Kidney epithelial cell (primary cell): ENCODE measurements at regions not wholly inside any gene's neighbourhood (a gene's known extent, or its start where the extent isn't known, plus 50 kb on each side); places are given as distances from the start of the nearest gene placed in this dataset.

Experiments
- DNase-seq: peaks from one replicate; pipeline ENCODE4 v3.0.0-alpha.2; 2010; ENCODE audit warnings: low read depth
- H3K27me3 ChIP-seq: 2 replicates; pipeline ENCODE4 v1.6.0; 2011; ENCODE audit warnings: low read length; ENCODE audit not compliant: control insufficient read depth, insufficient read depth
- H3K36me3 ChIP-seq: 2 replicates; pipeline ENCODE4 v1.5.1; 2011; ENCODE audit warnings: low read length; ENCODE audit not compliant: control insufficient read depth, insufficient read depth
- H3K4me3 ChIP-seq: 2 replicates; pipeline ENCODE4 v1.5.1; 2011; ENCODE audit warnings: low read depth, mild to moderate bottlenecking, control low read depth, low read length
- CTCF ChIP-seq: IDR thresholded peaks from 2 replicates; pipeline ENCODE4 v1.5.1; 2011; ENCODE audit warnings: mild to moderate bottlenecking, moderate library complexity, low read length, control low read depth, inconsistent platforms; ENCODE audit not compliant: insufficient read depth, poor library complexity, severe bottlenecking

GRCh38 chr15:25944386-25944785 lies 81.3 kb upstream of the ATP10A start:
- Histone ChIP-seq H3K36me3 (no peaks in the 10 kb centered on the region), H3K27me3 (no peaks in the 10 kb centered on the region), H3K4me3 (no peak overlapping the region)
- DNase-seq: no peak
- no peak for TF ChIP-seq CTCF

GRCh38 chr15:25943831-25944230 lies 80.7 kb upstream of the ATP10A start:
- Histone ChIP-seq H3K36me3 (no peaks in the 10 kb centered on the region), H3K27me3 (no peaks in the 10 kb centered on the region), H3K4me3 (no peak overlapping the region)
- DNase-seq: no peak
- TF ChIP-seq CTCF: no peak

- DNase-seq: no peak
- Histone ChIP-seq H3K36me3 (no peaks in the 10 kb centered on the region), H3K27me3 (no peaks in the 10 kb centered on the region), H3K4me3 (no peak overlapping the region)
- TF ChIP-seq CTCF: no peak
Measured at GRCh38 chr15:25939122-25939521, 76.0 kb upstream of the ATP10A start.

- no peaks in the 10 kb centered on the region for H3K27me3 ChIP-seq
- no peaks in the 10 kb centered on the region for H3K36me3 ChIP-seq
- TF ChIP-seq CTCF: no peak
- DNase-seq: no peak
- H3K4me3 ChIP-seq: no peak overlapping the region
Measured at GRCh38 chr15:25937796-25938195, 74.7 kb upstream of the ATP10A start.

GRCh38 chr15:25936004-25936403 lies 72.9 kb upstream of the ATP10A start:
- no peak for TF ChIP-seq CTCF
- Histone ChIP-seq H3K36me3 (no peaks in the 10 kb centered on the region), H3K4me3 (no peak overlapping the region), H3K27me3 (no peaks in the 10 kb centered on the region)
- no peak for DNase-seq

GRCh38 chr15:25933456-25934158 lies 70.5 kb upstream of the ATP10A start:
- Histone ChIP-seq H3K27me3 (no peaks in the 10 kb centered on the region), H3K36me3 (no peaks in the 10 kb centered on the region), H3K4me3 (no peak overlapping the region)
- peak; percentile 54 for DNase-seq
- TF ChIP-seq CTCF: peak; percentile 93
